ENCODE measurements at regions not wholly inside any gene's neighbourhood (a gene's known extent, or its start where the extent isn't known, plus 50 kb on each side); places are given as distances from the start of the nearest gene placed in this dataset.
"Not testable (repeated sequence)": the region's sequence is repeated elsewhere in the genome, so short reads cannot be mapped to it uniquely, and the experiment has no call there.

DNA sequence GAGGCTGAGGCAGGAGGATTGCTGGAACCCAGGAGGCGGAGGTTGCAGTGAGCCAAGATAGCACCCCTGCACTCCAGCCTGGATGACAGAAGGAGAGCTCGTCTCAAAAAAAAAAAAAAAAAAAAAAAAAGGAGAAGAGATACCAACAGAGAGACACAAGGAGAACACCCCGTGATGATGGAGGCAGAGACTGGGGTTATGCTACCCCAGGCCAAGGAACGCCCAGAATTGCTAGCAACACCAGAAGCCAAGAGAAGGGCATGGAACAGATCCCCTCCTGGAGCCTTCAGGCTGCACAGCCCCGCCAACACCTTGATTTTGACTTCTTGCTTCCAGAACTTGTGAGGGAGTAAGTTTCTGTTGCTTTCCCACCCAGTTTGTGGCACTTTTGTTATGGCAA lies 148.0 kb upstream of the FOXN3 start:
- FAIRE-seq = no peak

GRCh38 chr14:89564286-89564957 lies 147.4 kb upstream of the FOXN3 start:
- FAIRE-seq = no peak

GRCh38 chr14:89563471-89563870 lies 146.4 kb upstream of the FOXN3 start:
- FAIRE-seq = no peak

DNA sequence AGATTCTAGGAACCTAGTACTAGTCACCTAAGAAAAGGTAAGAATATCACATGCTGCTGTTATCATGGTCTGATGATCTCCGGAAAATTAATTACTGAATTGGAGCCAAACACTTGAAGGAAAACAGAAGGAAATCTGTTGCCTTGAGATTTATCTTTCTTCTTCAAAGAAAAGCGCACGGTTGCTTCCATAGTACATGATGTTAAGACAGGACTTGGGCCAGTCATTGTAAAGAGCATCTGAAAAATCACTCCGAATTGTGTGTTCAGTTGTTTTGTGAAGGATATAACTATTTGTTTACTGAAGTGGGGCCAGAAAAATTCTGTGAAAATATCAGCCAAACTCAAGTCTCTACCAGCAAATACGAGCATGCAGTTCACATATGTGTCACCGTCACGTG lies 134.9 kb upstream of the FOXN3 start:
- FAIRE-seq = no peak

DNA sequence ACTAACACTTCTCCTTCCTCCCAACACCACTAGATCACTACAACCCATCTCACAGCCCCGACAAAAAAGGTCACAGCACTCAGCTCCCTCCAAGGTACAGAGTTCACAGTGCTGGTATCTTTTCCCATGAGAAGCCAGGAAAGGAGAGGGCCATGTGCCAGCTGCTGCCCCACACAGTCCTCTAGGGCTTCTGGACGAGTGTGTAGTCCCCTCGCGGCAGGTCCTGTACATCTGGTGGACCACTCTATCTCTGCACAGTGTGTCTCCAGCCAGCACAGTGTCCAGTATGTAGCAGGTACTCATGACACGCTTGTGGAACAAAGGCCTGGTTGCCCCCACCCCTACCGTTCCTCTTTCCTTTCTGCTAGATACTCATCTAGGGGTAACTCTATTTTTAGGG lies 134.4 kb upstream of the FOXN3 start:
- FAIRE-seq = no peak

DNA sequence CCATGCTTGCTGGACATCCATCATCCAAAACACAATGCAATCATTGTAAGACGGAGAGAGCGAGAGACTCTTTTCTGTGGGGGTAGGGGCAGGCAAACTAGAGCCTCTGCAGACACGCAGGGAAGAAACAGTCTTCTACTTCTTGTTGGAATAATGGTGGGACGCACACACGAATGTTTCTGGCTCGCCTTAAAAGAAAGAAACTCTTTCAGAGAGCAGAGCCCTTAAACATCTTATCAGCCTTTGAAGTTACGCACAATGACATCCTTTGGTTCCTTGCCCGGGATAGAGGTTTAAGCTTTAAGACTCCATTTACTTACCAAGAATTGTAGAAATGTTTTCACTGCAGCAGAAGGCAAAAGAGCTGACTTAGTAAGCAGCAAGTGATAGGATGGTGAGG lies 133.8 kb upstream of the FOXN3 start:
- FAIRE-seq = no peak

DNA sequence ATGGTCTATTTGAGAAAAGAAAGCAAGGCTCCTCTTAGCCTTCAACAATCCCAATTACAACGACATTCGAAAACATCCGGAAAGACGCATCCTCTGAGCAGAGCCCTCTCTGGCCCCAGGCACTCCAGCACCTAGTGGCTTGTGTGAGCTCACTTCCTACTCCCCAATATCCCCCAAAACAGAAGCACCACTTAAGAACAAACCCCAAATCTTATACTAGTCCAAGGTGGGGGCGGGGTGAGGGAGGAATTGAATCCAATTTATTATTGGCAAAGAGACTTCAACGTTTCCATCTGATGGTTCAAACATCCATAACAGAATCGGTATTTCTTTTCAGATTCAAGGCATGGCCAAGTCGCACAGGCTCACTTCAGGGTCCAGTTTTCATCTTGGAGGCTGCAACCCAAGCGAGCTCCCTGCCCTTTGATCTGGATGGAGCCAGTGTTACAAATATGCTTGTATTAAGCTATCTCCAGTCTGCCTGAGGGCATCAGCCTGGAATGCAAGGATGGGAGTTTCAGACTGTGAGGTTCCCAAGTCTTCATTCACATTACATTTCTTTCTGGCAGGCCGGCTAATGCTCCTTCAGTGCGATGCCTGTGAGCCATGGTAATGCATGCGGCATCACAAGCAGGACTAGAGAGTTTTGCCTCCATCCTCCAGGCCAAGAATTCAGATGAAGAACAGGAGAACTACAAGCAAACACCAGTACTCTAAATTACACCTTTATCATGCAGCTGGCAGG lies 132.5 kb upstream of the FOXN3 start:
- FAIRE-seq = no peak

DNA sequence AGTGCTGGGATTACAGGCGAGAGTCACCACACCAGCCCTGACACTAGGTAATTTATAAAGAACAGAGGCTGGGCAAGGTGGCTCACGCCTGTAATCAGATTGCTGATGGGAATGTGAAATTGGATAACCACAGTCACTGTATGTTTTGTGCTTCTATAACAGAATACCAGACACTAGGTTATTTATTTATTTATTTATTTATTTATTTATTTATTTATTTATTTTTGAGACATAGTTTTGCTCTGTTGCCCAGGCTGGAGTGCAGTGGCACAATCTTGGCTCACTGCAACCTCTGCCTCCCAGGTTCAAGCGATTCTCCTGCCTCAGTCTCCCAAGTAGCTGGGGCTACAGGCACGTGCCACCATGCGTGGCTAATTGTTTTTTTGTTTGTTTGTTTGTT lies 130.0 kb upstream of the FOXN3 start:
- FAIRE-seq = not testable (repeated sequence)

DNA sequence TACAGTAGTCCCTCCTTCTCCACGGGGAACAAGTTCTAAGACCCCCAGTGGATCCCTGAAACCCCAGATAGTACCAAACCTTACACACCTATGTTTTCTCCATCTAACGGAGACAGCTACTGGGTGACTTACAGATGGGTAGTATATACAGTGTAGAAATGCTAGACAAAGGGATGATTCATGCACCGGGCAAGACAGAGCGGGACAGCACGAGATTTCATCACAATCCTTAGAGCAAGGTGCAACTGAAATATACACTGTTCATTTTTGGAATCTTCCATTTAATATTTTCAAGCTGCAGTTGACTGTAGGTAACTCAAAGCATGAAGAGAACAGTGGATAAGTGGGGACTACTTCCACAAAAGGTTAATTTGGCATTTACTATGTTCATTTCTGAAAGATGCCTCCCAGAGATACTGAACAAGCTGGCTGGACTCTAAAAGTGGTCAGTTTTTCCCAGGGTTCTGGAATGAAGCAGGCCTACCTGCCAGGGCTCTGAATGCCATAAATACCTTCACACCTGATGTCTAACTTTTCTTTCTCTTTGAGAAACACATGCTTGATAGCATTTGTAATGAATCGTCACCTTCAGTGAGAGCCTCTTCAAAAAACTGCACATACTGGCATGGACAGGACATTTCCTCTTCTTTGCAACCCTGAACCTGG lies 127.7 kb upstream of the FOXN3 start:
- FAIRE-seq = no peak

DNA sequence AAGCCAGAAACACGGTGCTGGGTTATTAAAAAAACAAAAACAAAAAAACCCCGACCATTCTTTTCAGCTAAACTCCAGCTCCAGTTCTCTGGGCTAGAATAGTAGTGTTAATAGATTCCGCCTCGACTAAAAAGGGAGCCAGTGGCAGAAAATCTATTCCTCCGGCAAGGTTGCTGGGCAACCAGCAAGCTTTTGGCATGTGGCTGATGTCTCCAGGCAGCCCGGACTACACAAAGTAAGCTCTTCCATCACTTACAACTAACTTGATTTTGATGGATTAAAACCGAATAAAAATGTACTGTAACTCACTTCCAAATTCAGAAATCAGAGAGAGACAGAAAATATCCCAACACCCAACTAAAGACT lies 126.4 kb upstream of the FOXN3 start:
- FAIRE-seq = no peak

GRCh38 chr14:89542786-89543424 lies 125.9 kb upstream of the FOXN3 start:
- FAIRE-seq = no peak

DNA sequence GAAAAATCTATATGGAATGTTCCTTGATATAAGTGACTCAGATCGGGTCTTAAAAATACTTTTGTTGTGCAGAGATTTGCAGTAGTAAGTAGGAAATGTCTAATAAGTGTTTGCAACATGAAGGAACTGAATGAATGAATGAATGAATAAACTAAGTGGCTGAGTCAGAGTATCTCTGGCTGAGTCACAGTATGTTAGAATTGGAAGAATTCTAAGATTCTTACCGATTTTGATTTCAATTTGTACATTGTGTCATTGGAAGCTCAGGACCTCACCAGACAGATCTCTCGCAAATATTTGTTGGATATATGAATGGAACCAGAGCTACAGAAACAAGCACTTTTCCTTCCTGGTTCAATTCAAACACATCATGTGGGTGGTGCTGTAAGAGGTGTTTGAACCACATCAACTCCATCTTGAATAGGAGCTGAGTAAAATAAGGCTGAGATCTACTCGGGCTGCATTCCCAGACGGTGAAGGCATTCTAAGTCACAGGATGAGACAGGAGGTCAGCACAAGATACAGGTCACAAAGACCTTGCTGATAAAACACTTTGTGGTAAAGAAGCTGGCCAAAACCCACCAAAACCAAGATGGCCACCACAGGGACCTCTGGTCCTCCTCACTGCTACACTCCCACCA lies 123.9 kb upstream of the FOXN3 start:
- no peak for FAIRE-seq

DNA sequence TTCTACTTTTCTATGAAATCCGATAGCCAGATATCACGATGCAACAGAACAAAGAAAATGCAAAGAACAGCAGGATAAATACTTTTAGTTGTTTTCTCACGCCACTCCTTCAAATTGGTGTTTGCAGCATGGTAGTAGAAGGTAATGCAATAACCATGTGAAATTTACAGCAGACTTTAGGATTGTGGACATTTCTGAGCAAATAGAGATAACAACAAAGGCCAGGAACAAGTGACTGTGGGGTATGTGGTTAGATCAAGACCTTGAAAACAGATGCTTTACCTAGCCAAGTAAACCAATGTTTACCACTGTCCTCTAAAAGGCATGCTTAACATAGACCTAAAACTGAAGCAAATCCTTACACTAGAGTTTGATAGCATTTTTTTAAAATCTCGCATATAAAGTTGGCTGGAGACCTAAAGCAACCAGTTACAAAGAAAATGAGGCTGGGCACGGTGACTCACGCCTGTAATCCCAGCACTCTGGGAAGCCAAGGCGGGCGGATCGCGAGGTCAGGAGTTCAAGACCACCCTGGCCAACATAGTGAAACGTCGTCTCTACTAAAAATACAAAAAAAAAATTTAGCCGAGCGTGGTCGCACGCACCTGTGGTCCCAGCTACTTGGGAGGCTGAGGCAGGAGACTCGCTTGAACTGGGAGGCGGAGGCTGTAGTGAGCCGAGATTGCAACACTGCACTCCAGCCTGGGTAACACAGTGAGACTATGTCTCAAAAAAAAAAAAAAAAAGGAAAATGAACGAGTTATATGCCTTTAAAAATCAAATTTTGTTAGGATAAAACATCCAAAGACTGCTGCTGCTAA lies 123.2 kb upstream of the FOXN3 start:
- FAIRE-seq = no peak

GRCh38 chr14:89537911-89538310 lies 120.9 kb upstream of the FOXN3 start:
- no peak for FAIRE-seq

GRCh38 chr14:89534902-89535685 lies 118.1 kb upstream of the FOXN3 start:
- FAIRE-seq = no peak

DNA sequence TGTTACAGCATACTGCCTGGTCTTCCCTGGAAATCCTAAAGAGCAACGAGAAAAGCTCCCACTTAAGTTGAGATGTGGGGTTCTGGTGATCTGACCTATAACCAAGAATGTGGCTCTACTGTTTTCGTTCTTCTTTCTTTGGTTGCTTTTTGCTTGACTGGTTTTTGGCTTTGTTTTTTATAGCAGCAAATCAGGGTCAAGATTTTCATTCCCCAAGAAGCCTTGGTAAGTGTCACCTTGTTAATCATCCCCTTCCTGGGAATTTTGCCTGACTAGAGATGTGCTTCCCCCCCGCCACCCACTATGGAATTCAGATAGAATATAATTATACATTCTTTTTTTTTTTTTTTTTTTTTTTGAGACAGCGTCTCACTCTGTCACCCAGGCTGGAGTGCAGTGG lies 116.7 kb upstream of the FOXN3 start:
- no peak for FAIRE-seq

DNA sequence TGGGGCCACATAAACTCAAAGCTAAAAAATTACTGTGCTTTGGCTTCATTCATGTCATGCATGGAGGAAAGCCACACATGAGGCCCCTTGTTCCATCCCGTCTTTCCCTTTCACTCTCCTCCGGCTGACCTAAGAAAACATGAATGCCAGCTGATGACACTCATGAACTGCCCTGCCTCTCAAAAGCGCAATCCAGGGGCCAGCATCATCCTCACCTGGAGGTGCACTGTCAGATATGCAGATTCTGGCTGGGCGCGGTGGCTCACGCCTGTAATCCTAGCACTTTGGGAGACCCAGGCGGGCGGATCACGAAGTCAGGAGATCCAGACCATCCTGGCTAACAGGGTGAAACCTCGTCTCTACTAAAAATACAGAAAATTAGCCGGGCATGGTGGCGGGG lies 116.1 kb upstream of the FOXN3 start:
- no peak for FAIRE-seq

DNA sequence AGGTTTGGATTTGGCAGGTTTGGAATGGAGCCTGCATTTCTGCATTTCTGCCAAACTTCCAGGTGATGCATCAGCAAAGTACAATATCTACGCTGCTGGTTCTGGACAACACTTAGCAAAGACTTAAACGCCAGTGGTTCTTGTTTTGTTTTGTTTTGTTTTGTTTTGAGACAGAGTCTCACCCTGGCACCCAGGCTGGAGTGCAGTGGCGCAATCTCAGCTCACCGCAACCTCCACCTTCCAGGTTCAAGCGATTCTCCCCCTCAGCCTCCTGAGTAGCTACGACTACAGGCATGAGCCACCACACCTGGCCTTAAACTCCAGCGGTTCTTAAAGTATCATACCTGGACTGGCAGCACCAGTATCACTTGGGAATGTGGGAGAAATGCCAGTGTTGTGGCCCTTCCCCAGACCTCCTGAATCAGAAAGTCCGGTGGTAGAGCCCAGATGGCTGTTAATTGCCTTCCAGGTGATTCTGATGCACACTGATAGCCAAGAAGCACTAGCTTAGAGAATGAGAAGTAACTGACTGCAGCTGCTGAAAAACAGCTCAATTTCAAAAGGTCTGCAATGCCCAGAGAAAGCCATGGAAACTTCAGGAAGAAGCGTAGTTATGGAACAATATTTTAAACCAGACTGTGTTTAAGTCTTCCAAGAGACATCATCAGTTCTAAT lies 114.8 kb upstream of the FOXN3 start:
- FAIRE-seq = no peak

DNA sequence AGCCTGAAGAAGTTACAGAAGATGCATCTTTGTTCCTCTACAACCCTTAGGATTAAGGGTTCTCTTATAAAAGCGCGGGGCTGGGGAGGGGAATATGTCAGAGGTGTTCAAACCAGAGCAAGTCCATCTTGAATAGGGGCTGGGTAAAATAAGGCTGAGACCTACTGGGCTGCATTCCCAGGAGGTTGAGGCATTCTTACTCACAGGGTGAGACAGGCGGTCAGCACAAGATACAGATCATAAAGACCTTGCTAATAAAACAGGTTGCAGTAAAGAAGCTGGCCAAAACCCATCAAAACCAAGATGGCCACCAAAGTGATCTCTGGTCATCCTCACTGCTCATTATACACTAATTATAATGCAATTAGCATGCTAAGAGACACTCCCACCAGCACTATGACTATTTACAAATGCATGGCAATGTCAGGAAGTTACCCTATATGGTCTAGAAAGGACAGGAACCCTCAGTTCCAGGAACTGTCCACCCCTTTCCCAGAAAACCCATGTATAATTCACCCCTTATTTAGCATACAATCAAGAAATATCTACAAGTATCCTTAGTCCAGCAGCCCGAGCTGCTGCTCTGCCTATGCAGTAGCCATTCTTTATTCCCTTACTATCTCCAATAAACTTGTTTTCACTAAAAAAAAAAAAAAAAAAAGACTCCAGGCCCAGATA lies 108.1 kb upstream of the FOXN3 start:
- FAIRE-seq = no peak

DNA sequence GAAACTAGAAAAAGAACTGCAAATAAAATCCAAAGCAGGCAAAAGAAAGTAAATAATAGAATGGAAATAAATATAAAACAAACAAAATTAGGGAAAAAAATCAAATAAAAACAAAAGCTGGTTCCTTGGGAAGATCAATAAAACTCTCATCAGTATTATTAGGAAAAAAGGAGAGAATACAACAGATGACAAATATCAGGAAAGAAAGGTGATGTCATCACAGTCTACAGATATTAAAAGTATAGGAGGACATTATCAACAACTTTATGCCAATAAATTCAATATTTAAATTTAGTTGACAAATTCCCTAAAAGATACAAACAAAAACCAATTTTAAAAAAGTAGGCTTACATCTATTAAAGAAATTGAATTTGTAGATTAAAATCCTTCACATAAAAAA lies 107.4 kb upstream of the FOXN3 start:
- FAIRE-seq = peak; percentile 10

Measured in colon (tissue), 2 donors.